ENCODE measurements at regions not wholly inside any gene's neighbourhood (a gene's known extent, or its start where the extent isn't known, plus 50 kb on each side); places are given as distances from the start of the nearest gene placed in this dataset.

DNA sequence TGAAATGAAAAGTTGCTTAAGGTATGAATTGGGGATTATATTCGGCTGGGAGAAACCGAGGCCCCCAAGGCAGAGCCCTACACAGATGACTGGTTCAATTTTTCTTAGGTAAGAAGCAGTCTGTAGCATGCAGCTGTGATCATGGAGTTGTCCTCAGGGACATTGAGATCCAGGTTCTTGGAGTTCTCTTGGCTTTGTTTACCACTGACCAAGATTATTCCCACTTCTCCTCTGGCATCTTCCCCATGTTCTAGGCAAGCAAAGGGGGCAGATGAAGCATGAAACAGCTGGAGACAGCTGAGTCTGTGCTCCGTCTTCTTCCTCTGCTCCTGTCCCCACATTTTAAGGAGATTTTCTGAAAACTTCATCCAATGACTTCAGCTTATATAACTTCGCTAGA lies 129.5 kb upstream of the BMPER start:
- TF ChIP-seq, protein P1, sequence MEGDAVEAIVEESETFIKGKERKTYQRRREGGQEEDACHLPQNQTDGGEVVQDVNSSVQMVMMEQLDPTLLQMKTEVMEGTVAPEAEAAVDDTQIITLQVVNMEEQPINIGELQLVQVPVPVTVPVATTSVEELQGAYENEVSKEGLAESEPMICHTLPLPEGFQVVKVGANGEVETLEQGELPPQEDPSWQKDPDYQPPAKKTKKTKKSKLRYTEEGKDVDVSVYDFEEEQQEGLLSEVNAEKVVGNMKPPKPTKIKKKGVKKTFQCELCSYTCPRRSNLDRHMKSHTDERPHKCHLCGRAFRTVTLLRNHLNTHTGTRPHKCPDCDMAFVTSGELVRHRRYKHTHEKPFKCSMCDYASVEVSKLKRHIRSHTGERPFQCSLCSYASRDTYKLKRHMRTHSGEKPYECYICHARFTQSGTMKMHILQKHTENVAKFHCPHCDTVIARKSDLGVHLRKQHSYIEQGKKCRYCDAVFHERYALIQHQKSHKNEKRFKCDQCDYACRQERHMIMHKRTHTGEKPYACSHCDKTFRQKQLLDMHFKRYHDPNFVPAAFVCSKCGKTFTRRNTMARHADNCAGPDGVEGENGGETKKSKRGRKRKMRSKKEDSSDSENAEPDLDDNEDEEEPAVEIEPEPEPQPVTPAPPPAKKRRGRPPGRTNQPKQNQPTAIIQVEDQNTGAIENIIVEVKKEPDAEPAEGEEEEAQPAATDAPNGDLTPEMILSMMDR (IDR thresholded peaks at IDR 0.05; ENCODE audit: low read depth, low read length) = no peak
- TF ChIP-seq POLR2A (IDR thresholded peaks at IDR 0.05; ENCODE audit: extremely low read depth, insufficient read length) = no peak
- TF ChIP-seq, protein P2, sequence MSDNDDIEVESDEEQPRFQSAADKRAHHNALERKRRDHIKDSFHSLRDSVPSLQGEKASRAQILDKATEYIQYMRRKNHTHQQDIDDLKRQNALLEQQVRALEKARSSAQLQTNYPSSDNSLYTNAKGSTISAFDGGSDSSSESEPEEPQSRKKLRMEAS (IDR thresholded peaks at IDR 0.05; ENCODE audit: low read depth, low read length) = no peak

All from NB4 (cell line).